Activated CD4-positive, alpha-beta T cell treated with anti-CD3 and anti-CD28 coated beads, Interleukin-2, amount 50 U/mL, for 48 hours (primary cell): ENCODE measurements at regions not wholly inside any gene's neighbourhood (a gene's known extent, or its start where the extent isn't known, plus 50 kb on each side); places are given as distances from the start of the nearest gene placed in this dataset.
"Not testable (repeated sequence)": the region's sequence is repeated elsewhere in the genome, so short reads cannot be mapped to it uniquely, and the experiment has no call there.

Experiments used
- DNase-seq, 2 experiments: peaks; one replicate each; pipeline ENCODE4 v3.0.0-alpha.2; 2020

- no peak for DNase-seq
Measured at GRCh38 chr2:126269911-126270310, 386.0 kb upstream of the GYPC start.

- no peak for DNase-seq
Measured at GRCh38 chr2:126270587-126270986, 385.4 kb upstream of the GYPC start.

DNA sequence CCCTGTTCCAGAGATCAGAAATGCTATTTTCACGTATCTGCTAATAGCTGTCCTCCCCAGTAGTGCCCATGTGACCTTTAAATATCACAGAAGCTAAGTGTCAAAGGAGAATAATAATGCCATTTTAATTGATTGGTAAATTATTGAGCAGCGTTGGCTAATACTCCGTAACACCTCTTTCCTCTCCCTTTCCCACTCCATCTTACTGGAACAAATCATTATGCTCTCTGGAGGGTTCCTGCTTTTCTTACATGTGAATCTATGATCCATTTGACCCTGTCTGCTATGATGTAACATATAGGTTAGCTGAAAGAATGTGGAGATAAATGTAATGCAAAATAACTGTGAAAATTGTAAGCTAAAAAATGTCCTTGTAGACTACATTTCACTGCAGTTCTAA lies 383.6 kb upstream of the GYPC start:
- DNase-seq = no peak

DNA sequence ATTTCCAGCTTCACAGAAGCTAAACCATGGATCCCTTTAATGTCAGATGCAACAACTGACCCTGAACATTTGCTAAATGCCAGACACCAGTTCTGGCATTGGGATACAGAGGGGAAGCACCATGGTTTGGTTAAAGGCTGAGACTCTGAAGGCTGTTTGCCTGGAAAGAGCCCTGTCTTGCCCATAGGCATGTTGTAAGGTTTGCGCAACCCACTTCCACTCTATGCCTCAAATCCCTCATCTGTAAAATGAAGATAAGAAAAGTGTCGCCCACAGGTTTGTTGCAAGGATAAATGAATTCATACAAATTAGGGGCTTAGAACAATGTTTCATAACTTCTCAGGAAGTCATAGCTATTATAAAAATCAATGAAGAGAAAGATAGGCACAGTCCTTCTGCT lies 380.9 kb upstream of the GYPC start:
- no peak for DNase-seq

GRCh38 chr2:126276268-126276667 lies 379.7 kb upstream of the GYPC start:
- not testable (repeated sequence) for DNase-seq

DNA sequence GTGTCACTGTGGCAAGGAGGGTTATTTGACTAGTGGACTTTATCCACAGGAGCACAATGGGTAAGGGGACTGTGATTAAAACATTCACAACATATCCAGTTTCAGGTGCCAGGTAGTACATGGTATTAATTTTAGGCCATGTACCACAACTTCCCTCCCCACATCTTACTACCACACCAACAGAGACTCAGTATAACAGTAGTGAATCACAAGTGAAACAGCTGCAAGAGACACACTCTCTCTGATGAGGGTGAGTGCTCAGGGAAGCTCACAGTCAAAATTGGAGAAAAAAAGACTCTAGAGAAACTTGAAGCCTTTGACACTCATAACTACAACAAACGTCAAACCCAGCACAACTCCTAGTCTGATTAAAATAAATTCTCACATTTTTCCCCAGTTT lies 367.6 kb upstream of the GYPC start:
- DNase-seq = no peak

DNA sequence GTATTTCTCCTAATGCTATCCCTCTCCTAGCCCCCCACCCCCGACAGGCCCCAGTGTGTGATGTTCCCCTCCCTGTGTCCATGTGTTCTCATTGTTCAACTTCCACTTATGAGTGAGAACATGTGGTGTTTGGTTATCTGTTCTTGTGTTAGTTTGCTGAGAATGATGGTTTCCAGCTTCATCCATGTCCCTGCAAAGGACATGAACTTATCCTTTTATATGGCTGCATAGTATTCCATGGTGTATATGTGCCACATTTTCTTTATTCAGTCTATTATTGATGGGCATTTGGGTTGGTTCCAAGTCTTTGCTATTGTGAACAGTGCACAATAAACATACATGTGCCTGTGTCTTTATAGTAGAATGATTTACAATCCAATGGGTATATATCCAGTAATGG lies 362.0 kb upstream of the GYPC start:
- not testable (repeated sequence) for DNase-seq

DNA sequence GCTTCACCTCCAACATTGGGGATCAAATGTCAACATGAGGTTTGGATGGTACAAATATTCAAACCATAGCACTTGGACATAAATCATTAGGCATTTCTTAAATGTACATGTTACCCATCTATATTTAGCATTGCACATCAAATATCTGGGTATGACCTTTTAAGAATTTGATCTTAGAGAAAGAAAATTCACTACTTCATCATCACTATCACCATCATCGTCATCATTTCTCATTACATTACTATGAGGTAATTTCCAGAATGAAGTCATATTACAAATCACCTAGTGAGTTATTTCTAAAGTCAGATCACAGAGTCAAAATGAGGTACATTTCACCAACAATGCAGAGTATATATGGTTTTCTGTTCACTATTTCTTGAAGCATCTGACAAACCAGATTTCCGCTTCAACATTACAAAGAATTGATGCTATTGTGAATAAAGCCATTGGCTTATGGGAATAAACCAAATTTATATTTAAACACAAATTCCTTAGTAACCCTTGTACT lies 356.4 kb upstream of the GYPC start:
- DNase-seq = no peak

- no peak for DNase-seq
Measured at GRCh38 chr2:126300348-126300747, 355.6 kb upstream of the GYPC start.

DNA sequence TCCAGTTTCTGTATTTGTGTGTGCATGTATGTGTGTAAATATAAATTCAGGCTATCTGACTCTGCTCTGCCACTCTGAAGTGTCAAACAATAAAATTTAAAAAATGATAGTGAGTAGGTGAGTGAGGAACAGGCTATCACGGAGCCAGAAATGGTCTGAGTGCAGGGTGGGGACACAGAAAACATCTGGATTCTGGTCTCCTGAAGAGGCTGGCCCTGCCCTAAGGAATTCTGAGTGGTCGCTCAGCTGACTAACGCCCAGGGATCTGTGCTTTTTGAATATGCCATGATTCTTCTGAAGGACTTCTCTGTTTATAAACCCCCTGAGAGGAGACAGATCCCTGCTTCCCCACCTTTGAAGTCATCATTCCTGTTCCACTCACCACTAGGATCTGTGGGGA lies 353.9 kb upstream of the GYPC start:
- DNase-seq = no peak

DNA sequence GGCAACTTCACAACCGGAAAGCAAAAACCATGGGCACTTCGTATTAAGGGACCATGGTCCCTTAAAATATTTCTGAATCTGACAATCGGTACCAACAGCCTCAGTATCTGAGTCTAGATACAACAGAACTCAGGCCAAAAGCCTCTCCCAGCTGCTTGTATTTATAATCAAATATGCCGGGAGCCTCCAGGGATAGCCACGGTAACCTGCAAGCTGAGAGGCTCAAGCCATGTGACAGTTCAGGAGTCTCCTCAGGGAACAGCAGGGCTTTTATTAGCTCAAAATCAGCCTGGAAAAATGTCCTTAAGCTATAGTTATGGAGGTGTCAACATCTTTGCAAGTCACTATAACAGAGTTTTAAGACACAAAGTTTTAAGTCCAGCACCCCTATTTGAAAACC lies 352.8 kb upstream of the GYPC start:
- DNase-seq = no peak

GRCh38 chr2:126304154-126304553 lies 351.8 kb upstream of the GYPC start:
- no peak for DNase-seq

DNA sequence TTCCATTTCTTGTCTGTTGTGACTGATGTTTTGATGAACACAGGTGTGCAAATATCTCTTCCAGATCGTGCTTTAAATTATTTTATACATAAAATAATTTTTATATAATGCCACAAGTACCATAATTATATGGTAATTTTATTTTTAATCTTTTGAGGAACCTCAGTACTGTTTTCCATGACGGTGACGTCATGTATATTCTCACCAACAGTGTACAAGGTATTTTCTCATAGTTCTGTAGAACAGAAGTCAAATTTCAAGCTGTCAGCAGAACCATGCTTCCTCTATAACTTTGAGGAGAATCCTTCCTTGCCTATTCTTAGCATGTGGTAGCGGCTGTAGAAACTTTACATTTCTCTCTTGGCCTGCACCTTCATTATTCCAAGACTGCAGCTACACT lies 349.4 kb upstream of the GYPC start:
- DNase-seq = no peak

GRCh38 chr2:126307740-126308139 lies 348.2 kb upstream of the GYPC start:
- DNase-seq = no peak

GRCh38 chr2:126309185-126309584 lies 346.8 kb upstream of the GYPC start:
- DNase-seq = no peak

DNA sequence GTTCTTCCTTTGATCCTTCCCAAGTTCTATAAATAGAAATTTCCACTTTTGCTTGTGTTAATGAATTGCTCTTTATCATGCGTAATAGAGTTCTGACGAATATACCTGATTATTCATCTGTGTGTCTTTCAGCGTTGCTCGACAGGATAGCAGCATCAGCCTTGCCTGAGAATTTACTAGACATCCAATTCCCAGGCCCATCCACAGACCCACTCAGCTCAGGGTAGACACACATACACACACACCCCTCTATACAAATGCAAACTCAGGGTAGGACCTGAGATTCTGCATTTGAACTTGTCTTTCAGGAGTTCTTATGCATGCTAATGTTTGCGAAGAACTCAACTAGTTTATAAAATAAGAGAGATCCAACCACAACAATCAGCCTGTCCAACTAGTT lies 343.4 kb upstream of the GYPC start:
- no peak for DNase-seq

GRCh38 chr2:126315828-126316227 lies 340.1 kb upstream of the GYPC start:
- DNase-seq = no peak

DNA sequence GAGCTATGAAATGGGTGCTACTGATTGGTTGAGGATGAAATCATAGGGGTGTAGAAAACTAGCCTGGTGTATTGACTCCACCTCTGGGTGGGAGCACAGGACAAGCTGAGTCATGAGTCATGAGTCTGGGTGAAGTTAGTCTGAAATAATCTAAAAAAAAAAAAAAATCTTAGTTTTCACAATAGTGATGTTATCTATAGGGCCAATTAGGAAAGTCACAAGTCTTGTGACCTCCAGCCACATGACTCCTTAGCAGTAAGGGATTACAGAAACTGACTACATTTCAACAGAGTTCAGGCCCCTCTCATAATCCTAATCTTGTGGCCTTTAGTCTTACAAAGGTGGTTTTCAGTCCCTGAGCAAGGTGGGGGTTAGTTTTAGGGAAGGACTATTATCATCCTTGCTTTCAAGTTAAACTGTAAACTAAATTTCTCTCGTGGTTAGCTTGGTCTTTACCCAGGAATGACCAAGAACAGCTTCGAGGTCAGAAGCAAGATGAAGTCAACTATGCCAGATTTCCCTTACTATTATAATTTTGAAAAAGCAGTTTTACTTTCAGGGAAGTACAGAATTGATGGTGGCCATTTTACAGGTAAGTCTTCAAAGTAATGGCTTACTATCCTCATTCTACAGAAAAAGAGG lies 338.0 kb upstream of the GYPC start:
- DNase-seq = no peak

- DNase-seq = no peak
Measured at GRCh38 chr2:126322342-126322741, 333.6 kb upstream of the GYPC start.

GRCh38 chr2:126325202-126325601 lies 330.8 kb upstream of the GYPC start:
- DNase-seq = no peak

DNA sequence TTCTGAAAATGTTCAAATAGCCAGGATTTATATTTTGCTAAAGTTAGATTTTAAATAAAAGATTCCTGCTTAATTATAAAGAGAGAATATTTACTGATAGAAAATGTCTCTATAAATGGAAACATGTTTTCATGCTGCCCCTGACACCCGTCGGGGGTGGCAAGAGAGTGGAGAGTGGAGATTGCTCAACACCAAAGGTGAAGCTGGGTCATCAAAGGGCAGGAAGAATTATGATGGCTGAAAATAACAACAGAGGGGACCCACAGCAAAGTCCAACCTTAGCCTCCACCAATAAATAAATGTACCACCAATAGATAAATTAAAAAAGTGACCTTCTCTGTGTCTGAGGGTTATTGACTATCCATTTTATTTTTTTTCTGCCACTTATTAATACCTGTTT lies 326.8 kb upstream of the GYPC start:
- no peak for DNase-seq

GRCh38 chr2:126342457-126342856 lies 313.5 kb upstream of the GYPC start:
- DNase-seq = no peak

DNA sequence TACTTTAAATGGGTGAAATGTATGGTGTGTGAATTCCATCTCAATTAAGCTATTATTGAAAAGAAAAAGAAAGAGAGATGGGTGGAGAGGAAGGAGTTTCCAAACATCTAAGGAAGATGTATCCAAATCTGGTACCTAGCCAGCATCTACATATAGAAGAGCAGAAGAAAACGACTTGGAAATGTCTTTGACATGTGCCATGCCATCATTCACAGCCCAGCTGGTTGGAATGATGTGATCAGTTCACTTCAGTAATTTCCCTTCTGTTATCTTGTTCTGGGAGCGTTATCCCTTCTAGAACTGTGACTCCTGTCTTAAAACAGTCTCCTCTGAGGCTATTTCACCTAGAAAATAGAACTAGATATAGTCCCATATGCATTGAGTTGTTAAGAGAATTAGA lies 312.8 kb upstream of the GYPC start:
- no peak for DNase-seq

DNA sequence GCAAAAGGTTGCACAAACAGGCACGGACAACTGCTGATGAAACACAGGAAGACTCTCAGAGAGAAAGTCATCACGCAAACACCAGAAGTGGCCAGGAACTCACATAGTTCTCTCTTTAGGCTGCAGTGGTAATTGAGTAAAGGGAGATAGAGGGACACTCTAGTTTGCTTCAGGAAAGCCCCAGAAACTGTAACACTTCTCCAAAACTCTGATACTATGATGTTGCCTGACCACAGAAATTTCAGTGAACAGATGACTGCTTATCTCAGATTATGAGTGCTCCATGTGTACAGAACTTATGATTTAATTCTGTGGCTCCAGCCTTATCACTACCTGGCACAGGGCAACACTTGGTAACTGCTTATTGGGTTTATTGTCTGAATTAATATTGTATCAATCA lies 311.5 kb upstream of the GYPC start:
- no peak for DNase-seq

- no peak for DNase-seq
Measured at GRCh38 chr2:126345691-126346090, 310.3 kb upstream of the GYPC start.

DNA sequence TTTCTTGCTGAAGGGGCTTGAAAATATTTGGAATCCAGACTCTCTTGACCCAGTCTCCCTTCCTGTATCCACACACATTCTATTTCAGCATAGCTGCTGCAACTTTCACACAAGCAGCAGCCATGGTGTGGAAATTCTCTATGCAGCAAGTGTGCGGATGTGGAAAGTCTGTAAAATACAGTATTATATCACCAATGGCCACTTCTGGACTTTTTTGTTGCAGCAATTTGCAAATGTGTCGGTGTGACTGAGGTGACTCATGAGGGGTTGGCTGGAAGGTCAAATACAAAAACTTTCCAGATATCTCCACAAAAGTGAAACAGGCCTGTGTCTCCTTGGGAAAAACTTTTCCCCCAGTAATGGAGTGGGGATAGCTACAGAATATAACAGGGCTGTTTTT lies 299.3 kb upstream of the GYPC start:
- DNase-seq = no peak
